HG03520 (cell line): ENCODE measurements at regions not wholly inside any gene's neighbourhood (a gene's known extent, or its start where the extent isn't known, plus 50 kb on each side); places are given as distances from the start of the nearest gene placed in this dataset.
"Not testable (repeated sequence)": the region's sequence is repeated elsewhere in the genome, so short reads cannot be mapped to it uniquely, and the experiment has no call there.

Experiments used
- ATAC-seq: cut with Tn5 transposase; IDR thresholded peaks from one replicate; pipeline ENCODE4 v1.9.1; 2021; ENCODE audit warnings: mild to moderate bottlenecking, moderate library complexity; ENCODE audit not compliant: unreplicated experiment

DNA sequence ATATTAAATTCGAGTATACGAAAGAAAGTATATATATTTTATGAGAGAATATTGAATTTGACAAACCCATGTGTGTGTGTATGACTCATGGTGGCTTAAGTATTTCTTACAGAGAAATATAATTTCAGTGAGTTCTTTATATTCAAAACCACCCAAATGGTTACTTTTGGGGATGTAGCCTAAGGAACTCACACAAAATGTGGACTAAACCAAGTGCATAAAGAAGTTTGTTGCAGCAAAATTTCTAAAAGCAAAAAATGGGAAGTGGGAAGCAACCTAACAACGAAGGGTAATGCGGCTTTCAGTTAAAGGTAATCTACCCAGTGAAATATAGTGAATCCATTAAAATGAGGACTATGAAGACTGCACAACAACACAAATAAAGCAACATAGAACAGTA, 277.1 kb downstream of the EDEM1 start:
- ATAC-seq = no peak

DNA sequence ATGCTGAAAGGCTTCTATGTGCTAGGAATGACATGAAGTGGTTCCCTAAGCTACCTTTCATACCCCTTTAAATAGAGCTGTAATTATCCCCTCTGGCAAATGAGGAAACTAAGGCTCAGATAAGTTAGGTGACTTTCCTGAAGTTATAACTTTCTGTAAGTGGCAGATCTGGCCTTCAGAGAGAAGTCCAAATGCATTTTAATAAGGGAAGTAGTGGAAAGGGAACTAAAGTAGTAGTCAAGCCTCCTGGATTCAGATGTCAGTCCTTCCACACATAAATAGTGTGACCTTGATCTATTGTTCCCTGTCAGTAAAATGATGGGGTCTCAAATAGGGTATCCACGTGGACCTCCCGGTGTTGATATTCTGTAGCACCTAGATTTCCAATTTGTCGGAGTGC, 277.7 kb downstream of the EDEM1 start:
- no peak for ATAC-seq

DNA sequence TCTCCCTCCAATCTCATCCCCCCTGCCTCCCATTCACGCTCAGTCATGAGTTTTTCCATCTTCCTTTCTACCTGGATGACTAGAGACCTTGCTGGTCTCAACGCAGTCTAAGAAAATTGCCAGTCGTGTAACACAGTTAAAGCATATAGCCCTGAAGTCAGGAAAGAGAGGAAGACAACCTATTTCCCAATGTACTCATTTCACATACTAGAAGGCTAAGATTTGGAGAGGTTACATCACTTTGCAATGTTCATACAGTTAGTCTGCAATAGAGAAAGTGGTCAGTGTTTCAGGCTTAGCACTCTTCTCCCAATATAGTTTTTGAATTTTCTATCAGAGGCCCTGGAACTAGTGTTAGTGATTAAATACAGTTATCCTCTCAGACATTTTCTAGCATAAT, 278.6 kb downstream of the EDEM1 start:
- no peak for ATAC-seq

DNA sequence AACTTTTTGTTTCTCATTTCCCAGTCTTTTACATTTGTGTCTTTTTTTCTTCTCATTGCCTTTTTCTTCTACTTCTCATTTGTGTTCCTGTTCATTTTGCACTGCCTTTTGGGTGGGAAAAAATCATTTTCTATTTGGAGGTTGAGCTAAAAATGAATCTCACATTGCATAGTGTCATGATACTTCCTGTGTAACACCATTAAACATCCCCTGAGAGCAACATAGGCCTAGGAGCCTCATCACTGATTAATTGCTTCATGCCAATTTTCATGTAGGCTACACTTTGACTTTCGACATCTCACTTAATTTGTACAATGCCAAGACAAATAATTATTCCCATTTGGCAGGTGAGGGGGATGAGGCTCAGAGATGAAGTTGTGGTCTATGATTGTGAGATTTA, 279.2 kb downstream of the EDEM1 start:
- no peak for ATAC-seq

DNA sequence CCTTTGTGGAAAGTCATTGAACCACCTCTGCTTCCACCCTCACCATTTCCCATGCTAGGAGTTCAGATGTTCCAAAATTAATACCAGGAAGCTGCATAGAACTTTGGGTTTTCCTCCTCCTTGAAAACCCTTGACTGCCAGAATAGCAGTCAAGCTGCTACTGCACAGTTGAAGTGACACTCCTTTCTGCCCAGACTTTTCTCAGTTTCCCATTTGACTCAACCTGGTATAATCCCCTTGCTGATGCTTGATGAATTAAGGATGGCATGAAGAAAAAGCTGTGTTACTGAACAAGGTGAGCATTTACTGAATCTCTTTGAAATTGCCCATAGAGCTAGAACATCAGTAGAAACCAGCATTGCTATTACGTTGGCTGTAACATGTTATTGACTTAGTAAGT, 286.0 kb downstream of the EDEM1 start:
- ATAC-seq = no peak

DNA sequence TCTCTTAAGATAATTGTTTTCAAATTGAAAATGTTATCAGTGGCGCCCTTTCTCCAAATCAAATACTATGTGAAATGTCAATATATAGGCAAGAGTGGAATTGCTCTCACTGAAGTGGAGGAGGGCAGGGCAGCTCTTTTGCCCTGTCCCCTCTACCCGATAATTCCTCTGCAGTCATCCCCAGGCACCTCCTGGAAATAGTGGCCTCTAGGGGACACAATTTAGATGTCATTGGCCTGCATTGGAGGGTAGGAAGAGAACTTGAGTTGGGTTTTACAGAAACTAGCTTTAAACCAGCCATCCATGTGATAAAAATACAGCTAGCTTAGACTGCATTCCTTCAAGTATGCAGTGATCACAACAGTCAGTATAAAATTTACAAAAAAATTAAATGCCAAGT, 288.9 kb downstream of the EDEM1 start:
- no peak for ATAC-seq

DNA sequence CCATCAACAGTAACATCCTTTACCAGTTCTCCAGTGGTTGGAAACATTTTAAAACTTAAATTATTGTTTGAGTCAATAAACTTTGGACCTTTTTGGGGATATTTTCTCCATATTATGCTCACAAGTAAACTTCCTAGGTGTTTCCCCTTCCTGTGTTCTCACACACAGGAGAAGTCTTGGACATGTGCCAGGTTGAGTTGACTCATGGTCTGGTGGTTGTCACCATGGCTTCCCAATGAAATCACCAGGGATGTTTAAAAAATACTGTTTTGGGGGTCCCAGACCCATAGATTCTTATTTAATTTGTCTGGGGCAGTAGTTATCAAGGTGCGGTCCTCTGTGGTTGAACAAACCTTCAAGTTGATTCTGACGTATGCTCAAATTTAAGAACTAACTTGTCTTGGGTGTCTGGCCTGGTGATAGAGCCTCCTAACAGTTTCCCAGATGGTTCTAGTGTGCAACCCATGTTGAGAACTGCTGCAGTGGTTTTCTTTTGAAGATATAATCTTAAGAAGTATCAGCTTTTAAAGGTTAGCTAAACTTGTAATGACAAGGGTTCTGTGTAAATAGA, 291.8 kb downstream of the EDEM1 start:
- ATAC-seq = no peak

DNA sequence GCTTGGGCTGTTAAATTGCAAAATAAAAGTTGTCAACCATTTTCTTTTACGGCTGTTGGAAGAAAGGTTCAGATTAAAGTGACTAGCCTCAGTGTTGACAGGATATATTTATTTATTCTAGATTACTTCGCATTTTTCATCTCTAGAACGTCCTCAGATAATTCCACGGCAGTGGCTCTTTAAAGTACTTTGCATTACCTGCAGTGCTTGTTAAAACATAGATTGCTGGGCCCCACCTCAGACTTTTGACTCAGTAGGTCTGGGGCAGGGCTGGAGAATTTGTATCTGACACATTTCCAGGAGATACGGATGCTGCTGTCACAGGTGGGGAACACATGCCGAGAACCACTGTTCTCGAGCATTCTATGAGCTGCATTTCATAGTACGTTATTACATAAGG, 292.7 kb downstream of the EDEM1 start:
- ATAC-seq = no peak

DNA sequence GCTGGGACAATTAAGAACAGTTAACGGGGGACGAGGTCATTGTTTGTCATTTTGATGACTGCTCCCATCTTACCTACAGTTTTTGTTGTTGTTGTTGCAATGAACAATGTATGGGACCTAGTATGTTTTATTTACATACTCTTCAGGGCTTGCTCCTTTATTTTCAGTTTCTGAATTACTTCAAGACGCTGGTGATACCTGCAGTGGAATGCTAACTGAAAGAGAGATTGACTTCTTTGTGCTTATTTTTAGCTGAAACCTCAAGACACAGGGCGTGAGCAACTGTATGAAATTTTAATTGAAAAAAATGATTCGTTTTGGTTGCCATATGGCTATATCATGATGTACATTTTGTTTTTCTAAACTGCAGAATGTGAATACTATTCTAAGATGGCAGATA, 297.9 kb downstream of the EDEM1 start:
- ATAC-seq = no peak

DNA sequence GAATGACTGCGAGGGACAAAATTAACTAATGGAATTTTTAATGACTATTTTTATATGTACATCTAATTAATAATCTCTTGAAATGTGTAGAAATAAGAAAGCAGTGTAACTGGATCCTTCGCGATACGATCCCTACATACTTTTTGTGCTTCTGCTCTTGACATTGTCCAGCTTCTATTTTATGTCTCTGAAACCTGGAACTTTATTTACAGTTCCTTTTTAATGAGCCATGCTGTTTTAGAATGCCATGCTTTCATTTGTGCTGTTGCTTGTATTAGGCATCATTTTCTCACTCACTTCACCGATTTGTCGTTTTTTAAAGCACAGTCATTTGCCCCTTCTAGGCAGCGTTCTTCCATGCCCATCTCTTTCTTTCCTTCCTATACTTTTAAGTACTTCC, 301.3 kb downstream of the EDEM1 start:
- no peak for ATAC-seq

DNA sequence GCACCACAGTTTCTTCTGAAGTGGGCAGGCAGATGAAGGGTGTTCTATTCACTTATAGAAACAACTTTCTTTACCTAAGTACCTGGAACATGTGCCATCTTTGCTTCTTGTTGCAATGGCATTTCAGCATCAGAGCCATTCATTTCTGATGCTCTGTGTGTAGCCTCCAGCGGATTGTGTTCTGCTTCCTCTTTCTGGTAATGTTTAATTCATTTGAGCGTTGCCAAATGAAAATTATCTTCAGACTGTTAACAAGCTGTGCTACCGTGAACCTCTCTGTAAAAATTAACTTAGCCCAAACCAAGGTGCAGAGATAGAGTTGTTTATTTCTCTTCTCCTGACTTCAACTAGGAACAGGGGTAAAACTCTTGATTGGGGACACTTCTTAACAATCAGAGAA, 302.0 kb downstream of the EDEM1 start:
- no peak for ATAC-seq

DNA sequence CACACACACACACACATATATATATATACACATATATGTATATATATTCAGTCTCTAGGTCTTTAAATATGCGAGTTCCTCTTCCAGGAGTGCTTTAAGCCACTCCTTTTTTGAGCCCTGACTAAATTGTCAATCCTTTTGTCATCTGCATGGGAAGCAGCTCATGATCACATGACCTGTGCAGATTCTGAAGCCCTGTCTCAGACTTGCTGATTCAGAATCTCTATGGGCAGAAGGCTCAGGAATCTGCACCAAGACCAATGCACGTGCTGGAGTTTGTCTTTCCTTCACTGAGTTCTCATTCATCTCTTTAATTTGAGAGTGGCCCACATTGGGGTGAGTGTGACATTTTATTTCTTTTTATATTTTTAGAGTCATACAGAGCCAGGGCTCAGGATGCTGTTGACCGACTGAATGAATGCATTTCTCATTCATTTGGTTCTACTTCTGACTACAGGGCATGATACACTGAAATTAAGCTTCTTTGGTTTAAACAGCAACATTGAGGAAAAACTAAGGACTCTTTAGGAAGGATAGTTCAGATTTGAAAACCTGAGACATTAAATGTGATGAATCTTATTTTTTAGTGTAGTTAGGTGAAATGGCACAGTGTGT, 307.5 kb downstream of the EDEM1 start:
- ATAC-seq = no peak

DNA sequence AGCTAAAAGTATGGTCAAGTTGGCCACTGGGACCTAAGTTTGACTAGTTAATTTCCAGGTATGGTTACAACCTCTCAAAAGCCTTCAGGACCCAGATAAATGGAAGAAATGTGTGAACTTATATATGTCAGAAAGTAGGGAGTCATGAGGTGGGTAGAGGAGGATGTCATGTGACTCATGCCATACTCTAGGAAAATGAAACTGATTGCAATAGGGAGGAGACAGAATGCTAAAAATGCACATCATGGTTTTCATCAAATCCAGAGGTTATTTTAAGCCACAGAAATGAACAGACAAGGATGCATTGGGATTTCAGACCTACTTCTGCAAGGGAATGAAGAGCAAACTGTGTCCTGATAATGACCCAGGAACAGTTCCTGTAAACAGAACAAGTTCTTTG, 310.0 kb downstream of the EDEM1 start:
- no peak for ATAC-seq

DNA sequence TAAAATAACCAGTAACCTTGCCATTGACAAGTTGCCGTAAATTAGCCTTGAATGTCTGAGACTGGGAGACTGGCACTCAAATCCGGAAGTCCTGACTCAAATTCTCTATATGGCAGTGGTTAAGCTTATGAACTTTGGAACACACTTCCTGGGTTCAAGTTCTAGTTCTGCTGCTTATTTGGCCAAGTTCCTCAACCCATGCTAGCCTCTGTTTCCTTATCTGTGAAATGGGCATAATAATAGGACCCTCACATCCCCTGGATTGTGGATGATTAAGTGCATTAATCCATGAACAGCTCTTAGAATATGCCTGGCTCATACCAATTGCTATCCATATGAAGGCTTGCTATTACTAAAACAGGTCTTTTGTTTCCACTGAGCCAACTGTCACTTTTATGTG, 311.5 kb downstream of the EDEM1 start:
- ATAC-seq = peak; percentile 27

DNA sequence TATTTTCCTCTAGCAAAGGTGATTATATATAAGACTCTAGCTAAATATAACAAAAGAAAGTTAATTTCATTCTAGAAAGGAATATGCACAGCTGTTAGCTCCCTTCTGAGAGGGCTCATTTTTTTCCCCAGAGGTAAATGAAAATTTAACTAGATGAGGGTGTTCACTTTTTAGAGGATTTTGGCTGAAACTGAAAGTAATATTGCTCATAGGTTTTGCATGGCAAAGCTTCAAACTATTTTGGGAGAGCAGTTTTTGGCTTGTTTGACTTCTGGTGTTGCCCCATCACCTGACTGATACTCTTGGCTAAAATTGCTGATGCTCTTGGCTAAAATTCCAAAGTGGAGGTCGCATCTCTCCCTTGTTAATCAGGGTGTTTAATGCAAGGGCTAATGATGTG, 311.9 kb downstream of the EDEM1 start:
- peak; percentile 89 for ATAC-seq

DNA sequence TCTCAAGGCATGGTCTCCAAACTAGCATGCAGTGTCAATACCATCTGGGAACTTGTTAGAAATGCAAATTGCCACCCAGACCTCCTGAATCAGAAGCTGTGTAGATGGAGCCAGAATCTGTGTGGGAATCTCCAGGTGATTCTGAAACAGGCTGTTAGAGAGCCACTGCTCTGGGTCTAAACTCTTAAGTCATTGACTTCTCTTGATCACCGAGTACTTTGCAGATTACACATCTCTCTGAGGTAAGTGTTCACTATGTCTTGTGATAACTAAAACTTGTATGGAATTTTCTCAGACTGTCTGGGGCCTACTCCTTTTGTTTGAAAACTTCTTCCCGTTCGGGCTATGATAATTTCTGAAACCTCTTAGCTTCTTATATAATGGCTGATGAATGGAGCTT, 315.6 kb downstream of the EDEM1 start:
- ATAC-seq = no peak

DNA sequence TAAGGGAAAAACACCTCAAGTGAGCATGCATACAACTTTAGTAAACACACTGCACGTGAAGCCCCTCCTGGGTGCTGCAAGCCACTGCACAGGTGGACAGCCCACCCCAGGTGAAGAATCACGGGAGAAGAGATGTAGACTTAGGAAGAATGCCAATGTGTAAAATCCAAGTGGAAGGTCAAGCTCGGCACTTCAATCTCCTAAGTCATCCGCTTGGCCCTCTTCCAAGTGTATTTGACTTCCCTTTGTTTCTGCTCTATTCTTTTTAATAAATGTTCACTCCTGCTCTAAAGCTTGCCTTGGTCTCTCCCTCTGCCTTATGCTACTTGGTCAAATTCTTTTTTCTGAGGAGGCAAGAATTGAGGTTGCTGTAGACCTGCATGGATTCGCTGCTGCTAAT, 316.6 kb downstream of the EDEM1 start:
- no peak for ATAC-seq

DNA sequence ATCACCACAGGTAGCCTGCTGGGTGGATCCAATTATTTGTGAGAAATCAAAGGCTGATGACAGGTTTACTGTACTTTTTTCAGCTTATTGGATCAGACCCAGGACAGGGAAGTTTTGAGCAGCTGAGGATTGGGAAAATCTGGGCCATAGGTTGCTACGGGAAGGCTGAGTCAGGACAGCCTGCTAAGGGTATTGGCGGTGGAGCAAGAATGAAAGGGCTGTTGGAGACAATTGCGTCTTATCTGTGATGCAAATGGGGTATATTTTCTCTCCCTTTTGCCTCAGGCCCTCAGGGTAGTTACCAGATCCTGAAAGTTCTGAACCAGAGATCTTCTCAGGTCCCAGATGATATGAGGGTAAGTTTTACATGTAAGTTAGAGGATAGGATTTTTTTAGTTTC, 317.7 kb downstream of the EDEM1 start:
- ATAC-seq = no peak

DNA sequence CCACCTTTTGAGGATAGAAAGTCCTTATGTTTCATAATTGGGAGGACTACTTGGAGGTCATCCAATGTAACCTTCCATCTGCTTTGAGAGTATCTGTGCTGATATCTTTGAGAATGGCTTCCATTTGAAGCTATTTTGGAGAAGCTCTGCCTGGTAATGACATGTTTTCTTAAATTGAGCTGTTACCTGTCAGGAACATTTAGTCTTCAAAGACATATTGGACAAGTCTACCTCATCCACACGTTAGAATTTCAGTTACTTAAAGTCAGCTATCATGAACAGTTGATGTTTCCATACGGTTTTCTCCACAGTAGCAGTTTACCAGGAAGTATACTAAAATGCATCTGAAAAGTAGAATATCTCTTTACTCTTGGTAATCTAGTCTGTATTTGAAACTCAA, 318.5 kb downstream of the EDEM1 start:
- ATAC-seq = no peak

DNA sequence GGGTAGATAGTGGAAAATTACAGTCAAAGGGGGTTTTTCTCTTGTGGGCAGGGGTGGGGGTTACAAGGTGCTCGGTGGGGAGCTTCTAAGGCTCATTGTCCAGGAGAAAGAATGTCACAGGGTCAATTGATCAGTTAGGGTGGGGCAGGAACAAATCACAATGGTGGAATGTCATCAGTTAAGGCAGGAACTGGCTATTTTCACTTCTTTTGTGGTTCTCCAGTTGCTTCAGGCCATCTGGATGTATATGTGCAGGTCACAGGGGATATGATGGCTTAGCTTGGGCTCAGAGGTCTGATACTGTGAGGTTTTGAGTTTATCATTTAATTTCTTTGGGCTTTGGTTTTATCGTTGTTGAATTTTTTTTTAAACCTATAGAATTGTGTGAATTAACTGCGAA, 321.4 kb downstream of the EDEM1 start:
- ATAC-seq = not testable (repeated sequence)

DNA sequence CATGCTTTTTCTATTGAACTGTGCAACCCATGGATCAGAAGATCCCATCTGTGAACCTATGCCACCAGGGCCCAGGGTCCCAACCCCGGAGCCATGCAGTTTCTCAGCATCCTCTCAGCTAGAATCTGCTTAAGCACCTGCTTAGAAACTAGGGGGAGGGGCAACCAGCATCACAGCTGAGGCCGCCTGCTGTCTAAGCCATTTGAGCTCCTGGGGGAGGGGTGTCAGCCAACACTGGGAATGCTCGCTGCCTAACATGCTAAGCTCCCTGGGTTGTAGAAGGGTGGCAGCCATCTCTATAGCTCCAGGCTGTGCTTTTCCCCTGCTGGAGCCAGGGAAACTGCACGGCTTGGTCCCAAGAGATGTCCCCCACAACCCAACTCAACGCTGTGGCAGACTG, 322.8 kb downstream of the EDEM1 start:
- no peak for ATAC-seq

DNA sequence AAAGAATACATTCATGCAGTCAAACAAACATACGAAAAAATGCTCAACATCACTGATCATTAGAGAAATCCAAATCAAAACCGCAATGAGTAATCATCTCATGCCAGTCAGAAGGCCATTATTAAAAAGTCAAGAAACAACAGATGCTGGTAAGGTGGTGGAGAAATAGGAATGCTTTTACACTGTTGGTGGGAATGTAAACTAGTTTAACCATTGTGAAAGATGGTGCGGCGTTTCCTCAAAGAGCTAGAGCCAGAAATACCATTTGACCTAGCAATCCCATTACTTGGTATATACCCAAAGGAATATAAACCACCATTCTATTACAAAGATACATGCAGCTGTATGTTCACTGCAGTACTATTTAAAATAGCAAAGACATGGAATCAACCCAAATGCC, 330.4 kb downstream of the EDEM1 start:
- ATAC-seq = no peak

DNA sequence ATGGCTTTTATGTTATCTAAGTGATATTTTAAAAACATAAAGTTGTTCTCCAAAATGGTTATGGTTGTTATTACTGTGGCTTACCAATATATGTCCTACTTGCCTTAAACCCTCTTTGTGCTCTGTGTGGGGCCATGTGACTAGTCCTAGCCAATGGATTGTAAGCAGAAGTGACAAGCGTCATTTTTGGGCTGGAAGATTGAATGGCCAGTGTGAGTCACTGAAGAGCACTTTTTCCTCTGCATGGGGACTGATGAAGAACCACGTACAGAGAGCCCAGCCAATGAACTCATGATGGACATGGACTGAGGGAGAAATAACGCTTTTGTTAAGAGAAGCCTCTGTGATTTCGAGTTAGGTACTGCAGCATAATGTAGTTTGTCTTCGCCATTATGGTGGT, 332.7 kb downstream of the EDEM1 start:
- ATAC-seq = no peak
